ENCODE measurements at regions not wholly inside any gene's neighbourhood (a gene's known extent, or its start where the extent isn't known, plus 50 kb on each side); places are given as distances from the start of the nearest gene placed in this dataset.
A peak's percentile ranks its signal among the peaks of the same experiment; 100 is the strongest.

- no peaks in the 10 kb centered on the region for H3K4me1 ChIP-seq (ENCODE audit: control insufficient read depth, extremely low read depth, insufficient read depth, low read length)
- H3K27me3 ChIP-seq (ENCODE audit: control insufficient read depth, insufficient read depth, low read length) = no peaks in the 10 kb centered on the region
- no peak overlapping the region for H3K9ac ChIP-seq (ENCODE audit: insufficient read depth, low read length)
- no peaks in the 10 kb centered on the region for H3K9me3 ChIP-seq (ENCODE audit: control insufficient read depth, insufficient read depth, low read depth, low read length)
- no peak overlapping the region for H2AFZ ChIP-seq (ENCODE audit: low read length)
- H3K4me3 ChIP-seq (replicated peaks in 1 of 4; ENCODE audit: control extremely low read depth in 1 of 4, insufficient read depth in 1 of 4, low read depth in 3 of 4, low read length in 4 of 4) = no peak overlapping the region
- no peaks in the 10 kb centered on the region for H3K79me2 ChIP-seq (ENCODE audit: control insufficient read depth, insufficient read depth, low read length)
- no peaks in the 10 kb centered on the region for H4K20me1 ChIP-seq (ENCODE audit: control insufficient read depth, extremely low read depth, insufficient read depth, low read length)
- no peak for TF ChIP-seq EZH2 (IDR thresholded peaks at IDR 0.05; ENCODE audit: low read length, missing control alignments)
- no peak for TF ChIP-seq CTCF (conservative IDR thresholded peaks at IDR 0.05 in 1 of 2, IDR thresholded peaks at IDR 0.05 in 1 of 2; ENCODE audit: low read depth in 1 of 2, low read length in 2 of 2)
- H3K4me2 ChIP-seq (ENCODE audit: extremely low read depth, insufficient read depth, low read length) = no peak overlapping the region
- H3K36me3 ChIP-seq (ENCODE audit: control insufficient read depth, insufficient read depth, low read length) = no peaks in the 10 kb centered on the region
- DNase-seq (ENCODE audit: low read depth in 2 of 2) = no peak
- H3K27ac ChIP-seq (ENCODE audit: insufficient read depth, low read length) = no peak overlapping the region
Observed at GRCh38 chr4:27728892-27729291, 868.3 kb downstream of the STIM2 start.

GRCh38 chr4:27742816-27743215 lies 882.2 kb downstream of the STIM2 start:
- H3K9me3 ChIP-seq (ENCODE audit: control insufficient read depth, insufficient read depth, low read depth, low read length) = no peaks in the 10 kb centered on the region
- no peaks in the 10 kb centered on the region for H3K4me1 ChIP-seq (ENCODE audit: control insufficient read depth, extremely low read depth, insufficient read depth, low read length)
- H3K4me3 ChIP-seq (replicated peaks in 1 of 4; ENCODE audit: control extremely low read depth in 1 of 4, insufficient read depth in 1 of 4, low read depth in 3 of 4, low read length in 4 of 4) = no peak overlapping the region
- H4K20me1 ChIP-seq (ENCODE audit: control insufficient read depth, extremely low read depth, insufficient read depth, low read length) = no peaks in the 10 kb centered on the region
- no peak overlapping the region for H2AFZ ChIP-seq (ENCODE audit: low read length)
- H3K4me2 ChIP-seq (ENCODE audit: extremely low read depth, insufficient read depth, low read length) = no peak overlapping the region
- peak in 1 of 2 donors; percentile 8 for DNase-seq (ENCODE audit: low read depth in 2 of 2)
- H3K9ac ChIP-seq (ENCODE audit: insufficient read depth, low read length) = no peak overlapping the region
- H3K36me3 ChIP-seq (ENCODE audit: control insufficient read depth, insufficient read depth, low read length) = no peaks in the 10 kb centered on the region
- H3K27me3 ChIP-seq (ENCODE audit: control insufficient read depth, insufficient read depth, low read length) = no peaks in the 10 kb centered on the region
- TF ChIP-seq CTCF (conservative IDR thresholded peaks at IDR 0.05 in 1 of 2, IDR thresholded peaks at IDR 0.05 in 1 of 2; ENCODE audit: low read depth in 1 of 2, low read length in 2 of 2) (no peak), EZH2 (IDR thresholded peaks at IDR 0.05; ENCODE audit: low read length, missing control alignments) (no peak)
- H3K27ac ChIP-seq (ENCODE audit: insufficient read depth, low read length) = no peak overlapping the region
- no peaks in the 10 kb centered on the region for H3K79me2 ChIP-seq (ENCODE audit: control insufficient read depth, insufficient read depth, low read length)

GRCh38 chr4:27759611-27760575 lies 899.3 kb downstream of the STIM2 start:
- H3K36me3 ChIP-seq (ENCODE audit: control insufficient read depth, insufficient read depth, low read length) = no peaks in the 10 kb centered on the region

More at GRCh38 chr4:27759611-27760575, 899.3 kb downstream of the STIM2 start:
- H3K4me2 ChIP-seq (ENCODE audit: extremely low read depth, insufficient read depth, low read length) = no peak overlapping the region
- H3K27me3 ChIP-seq (ENCODE audit: control insufficient read depth, insufficient read depth, low read length) = no peaks in the 10 kb centered on the region
- no peak for TF ChIP-seq EZH2 (IDR thresholded peaks at IDR 0.05; ENCODE audit: low read length, missing control alignments)
- no peak for TF ChIP-seq CTCF (conservative IDR thresholded peaks at IDR 0.05 in 1 of 2, IDR thresholded peaks at IDR 0.05 in 1 of 2; ENCODE audit: low read depth in 1 of 2, low read length in 2 of 2)
- H3K4me3 ChIP-seq (replicated peaks in 1 of 4; ENCODE audit: control extremely low read depth in 1 of 4, insufficient read depth in 1 of 4, low read depth in 3 of 4, low read length in 4 of 4) = no peak overlapping the region
- H3K9me3 ChIP-seq (ENCODE audit: control insufficient read depth, insufficient read depth, low read depth, low read length) = no peaks in the 10 kb centered on the region
- H3K9ac ChIP-seq (ENCODE audit: insufficient read depth, low read length) = no peak overlapping the region
- no peaks in the 10 kb centered on the region for H4K20me1 ChIP-seq (ENCODE audit: control insufficient read depth, extremely low read depth, insufficient read depth, low read length)
- no peak for DNase-seq (ENCODE audit: low read depth in 2 of 2)
- H2AFZ ChIP-seq (ENCODE audit: low read length) = no peak overlapping the region
- no peaks in the 10 kb centered on the region for H3K4me1 ChIP-seq (ENCODE audit: control insufficient read depth, extremely low read depth, insufficient read depth, low read length)
- H3K27ac ChIP-seq (ENCODE audit: insufficient read depth, low read length) = no peak overlapping the region
- H3K79me2 ChIP-seq (ENCODE audit: control insufficient read depth, insufficient read depth, low read length) = no peaks in the 10 kb centered on the region

Measured in fibroblast of lung (primary cell).